HG02870 (cell line): ENCODE measurements at regions not wholly inside any gene's neighbourhood (a gene's known extent, or its start where the extent isn't known, plus 50 kb on each side); places are given as distances from the start of the nearest gene placed in this dataset.
A peak's percentile ranks its signal among the peaks of the same experiment; 100 is the strongest.

Experiments used
- ATAC-seq: cut with Tn5 transposase; IDR thresholded peaks from one replicate; pipeline ENCODE4 v1.9.1; 2021; ENCODE audit warnings: mild to moderate bottlenecking, moderate library complexity; ENCODE audit not compliant: unreplicated experiment

- ATAC-seq: no peak
Observed at GRCh38 chr9:79885093-79885857, 313.5 kb downstream of the TLE4 start.

- ATAC-seq: no peak
Observed at GRCh38 chr9:79884546-79884945, 312.8 kb downstream of the TLE4 start.

GRCh38 chr9:79883073-79883645 is 311.4 kb downstream of the TLE4 start:
- ATAC-seq: no peak

GRCh38 chr9:79880626-79881025 is 308.9 kb downstream of the TLE4 start:
- ATAC-seq: peak; percentile 54

- ATAC-seq: peak; percentile 57
Observed at GRCh38 chr9:79877943-79878602, 306.3 kb downstream of the TLE4 start.

- ATAC-seq: no peak
Observed at GRCh38 chr9:79868567-79869189, 296.9 kb downstream of the TLE4 start.

- ATAC-seq: no peak
Observed at GRCh38 chr9:79862921-79863890, 291.4 kb downstream of the TLE4 start.

- ATAC-seq: no peak
Observed at GRCh38 chr9:79858508-79858907, 286.7 kb downstream of the TLE4 start.

GRCh38 chr9:79857188-79857587 is 285.4 kb downstream of the TLE4 start:
- ATAC-seq: no peak

GRCh38 chr9:79847074-79847473 is 275.3 kb downstream of the TLE4 start:
- ATAC-seq: no peak

- no peak for ATAC-seq
Observed at GRCh38 chr9:79829566-79830302, 258.0 kb downstream of the TLE4 start.

- ATAC-seq: no peak
Observed at GRCh38 chr9:79824265-79824664, 252.5 kb downstream of the TLE4 start.

GRCh38 chr9:79817438-79818004 is 245.8 kb downstream of the TLE4 start:
- ATAC-seq: peak; percentile 91

- ATAC-seq: no peak
Observed at GRCh38 chr9:79813258-79813638, 241.5 kb downstream of the TLE4 start.

GRCh38 chr9:79812507-79813257 is 240.9 kb downstream of the TLE4 start:
- ATAC-seq: peak; percentile 72

GRCh38 chr9:79812099-79812498 is 240.3 kb downstream of the TLE4 start:
- no peak for ATAC-seq

GRCh38 chr9:79809931-79810330 is 238.2 kb downstream of the TLE4 start:
- no peak for ATAC-seq

GRCh38 chr9:79809316-79809876 is 237.6 kb downstream of the TLE4 start:
- no peak for ATAC-seq
